Cerebellar cortex (tissue), 1 donor: ENCODE measurements at regions not wholly inside any gene's neighbourhood (a gene's known extent, or its start where the extent isn't known, plus 50 kb on each side); places are given as distances from the start of the nearest gene placed in this dataset.

Experiments
- DNase-seq: peaks from one replicate; pipeline ENCODE4 v3.0.0-alpha.2; 2015; ENCODE audit warnings: low spot score

- no peak for DNase-seq
Observed at GRCh38 chr5:23072179-23072578, 219.0 kb upstream of the CDH12 start.

- DNase-seq, result no peak
Observed at GRCh38 chr5:23071682-23072081, 218.5 kb upstream of the CDH12 start.

GRCh38 chr5:23064710-23065109 is 211.6 kb upstream of the CDH12 start:
- no peak for DNase-seq

- DNase-seq, result no peak
Observed at GRCh38 chr5:23053846-23054245, 200.7 kb upstream of the CDH12 start.

- DNase-seq, result no peak
Observed at GRCh38 chr5:23042226-23042625, 189.1 kb upstream of the CDH12 start.

- no peak for DNase-seq
Observed at GRCh38 chr5:23035555-23036090, 182.5 kb upstream of the CDH12 start.

GRCh38 chr5:23033864-23034263 is 180.7 kb upstream of the CDH12 start:
- DNase-seq, result no peak

GRCh38 chr5:23029290-23029689 is 176.1 kb upstream of the CDH12 start:
- no peak for DNase-seq

- DNase-seq, result no peak
Observed at GRCh38 chr5:23028445-23029021, 175.4 kb upstream of the CDH12 start.

GRCh38 chr5:23027830-23028229 is 174.7 kb upstream of the CDH12 start:
- no peak for DNase-seq

- no peak for DNase-seq
Observed at GRCh38 chr5:23027331-23027730, 174.2 kb upstream of the CDH12 start.

- no peak for DNase-seq
Observed at GRCh38 chr5:23026252-23027170, 173.4 kb upstream of the CDH12 start.

GRCh38 chr5:23025629-23026233 is 172.6 kb upstream of the CDH12 start:
- DNase-seq, result no peak

GRCh38 chr5:23024470-23024869 is 171.3 kb upstream of the CDH12 start:
- no peak for DNase-seq

- DNase-seq, result no peak
Observed at GRCh38 chr5:23014825-23015224, 161.7 kb upstream of the CDH12 start.

- DNase-seq, result peak; percentile 87
Observed at GRCh38 chr5:23014266-23014665, 161.1 kb upstream of the CDH12 start.

- DNase-seq, result no peak
Observed at GRCh38 chr5:23013395-23013998, 160.4 kb upstream of the CDH12 start.

GRCh38 chr5:23012842-23013241 is 159.7 kb upstream of the CDH12 start:
- no peak for DNase-seq

GRCh38 chr5:23007762-23008161 is 154.6 kb upstream of the CDH12 start:
- no peak for DNase-seq

- no peak for DNase-seq
Observed at GRCh38 chr5:23007236-23007635, 154.1 kb upstream of the CDH12 start.

- no peak for DNase-seq
Observed at GRCh38 chr5:23001120-23001519, 148.0 kb upstream of the CDH12 start.

GRCh38 chr5:22998774-22999173 is 145.6 kb upstream of the CDH12 start:
- DNase-seq, result peak; percentile 7
